HEK293 (cell line): ENCODE measurements at regions not wholly inside any gene's neighbourhood (a gene's known extent, or its start where the extent isn't known, plus 50 kb on each side); places are given as distances from the start of the nearest gene placed in this dataset.

ENCODE experiments used
- BCL11A ChIP-seq: fragments of 450-650 bp; formaldehyde crosslinking; IDR thresholded peaks from 2 replicates; pipeline ENCODE4 v1.5.1; 2016; ENCODE audit warnings: low read depth, missing biosample characterization, missing genetic modification characterization
- BCL11B ChIP-seq: fragments of 450-650 bp; formaldehyde crosslinking; IDR thresholded peaks from 2 replicates; pipeline ENCODE4 v1.5.1; 2016; ENCODE audit warnings: low read depth, missing biosample characterization, missing genetic modification characterization
- CTCF ChIP-seq: fragments of 450-650 bp; formaldehyde crosslinking; IDR thresholded peaks from 2 replicates; pipeline ENCODE4 v1.5.1; 2016; ENCODE audit warnings: missing biosample characterization, missing genetic modification characterization
- PATZ1 ChIP-seq: fragments of 450-650 bp; formaldehyde crosslinking; IDR thresholded peaks from 2 replicates; pipeline ENCODE4 v1.5.1; 2016; ENCODE audit warnings: missing biosample characterization, missing genetic modification characterization
- ZBTB1 ChIP-seq: fragments of 450-650 bp; formaldehyde crosslinking; IDR thresholded peaks from 2 replicates; pipeline ENCODE4 v1.5.1; 2016; ENCODE audit warnings: missing biosample characterization, missing genetic modification characterization
- ZBTB26 ChIP-seq: fragments of 450-650 bp; formaldehyde crosslinking; optimal IDR thresholded peaks from 2 replicates; pipeline ENCODE3; 2016; ENCODE audit warnings: missing biosample characterization, mild to moderate bottlenecking, missing genetic modification characterization
- ZNF24 ChIP-seq: fragments of 450-650 bp; formaldehyde crosslinking; IDR thresholded peaks from 2 replicates; pipeline ENCODE4 v1.5.1; 2016; ENCODE audit warnings: missing biosample characterization, missing genetic modification characterization
- ZNF350 ChIP-seq: fragments of 450-650 bp; formaldehyde crosslinking; IDR thresholded peaks from 2 replicates; pipeline ENCODE4 v1.5.0; 2017; ENCODE audit warnings: missing biosample characterization, mild to moderate bottlenecking, missing genetic modification characterization
- ZNF501 ChIP-seq: fragments of 450-650 bp; formaldehyde crosslinking; IDR thresholded peaks from 2 replicates; pipeline ENCODE4 v1.5.1; 2016; ENCODE audit warnings: missing biosample characterization, missing genetic modification characterization
- ZNF530 ChIP-seq: fragments of 450-650 bp; formaldehyde crosslinking; IDR thresholded peaks from 2 replicates; pipeline ENCODE4 v1.5.1; 2016; ENCODE audit warnings: low read depth, missing biosample characterization, missing genetic modification characterization
- ZNF623 ChIP-seq: fragments of 450-650 bp; formaldehyde crosslinking; IDR thresholded peaks from 2 replicates; pipeline ENCODE4 v1.5.1; 2016; ENCODE audit warnings: missing biosample characterization, missing genetic modification characterization

- no peak for TF ChIP-seq CTCF (tag by site-specific recombination)
- TF ChIP-seq ZNF623: no peak
- TF ChIP-seq ZBTB1 (tag by site-specific recombination): no peak
- no peak for TF ChIP-seq ZNF501 (tag by site-specific recombination)
- no peak for TF ChIP-seq ZBTB26
- no peak for TF ChIP-seq ZNF530 (tag by site-specific recombination)
- no peak for TF ChIP-seq PATZ1 (tag by site-specific recombination)
- no peak for TF ChIP-seq BCL11B (tag by site-specific recombination)
- no peak for TF ChIP-seq ZNF24 (tag by site-specific recombination)
- TF ChIP-seq ZNF350 (tag by site-specific recombination): no peak
- no peak for TF ChIP-seq BCL11A (tag by site-specific recombination)
Observed at GRCh38 chr1:5662744-5663126, 329.5 kb downstream of the NPHP4 start.
